ENCODE measurements at regions not wholly inside any gene's neighbourhood (a gene's known extent, or its start where the extent isn't known, plus 50 kb on each side); places are given as distances from the start of the nearest gene placed in this dataset.

DNA sequence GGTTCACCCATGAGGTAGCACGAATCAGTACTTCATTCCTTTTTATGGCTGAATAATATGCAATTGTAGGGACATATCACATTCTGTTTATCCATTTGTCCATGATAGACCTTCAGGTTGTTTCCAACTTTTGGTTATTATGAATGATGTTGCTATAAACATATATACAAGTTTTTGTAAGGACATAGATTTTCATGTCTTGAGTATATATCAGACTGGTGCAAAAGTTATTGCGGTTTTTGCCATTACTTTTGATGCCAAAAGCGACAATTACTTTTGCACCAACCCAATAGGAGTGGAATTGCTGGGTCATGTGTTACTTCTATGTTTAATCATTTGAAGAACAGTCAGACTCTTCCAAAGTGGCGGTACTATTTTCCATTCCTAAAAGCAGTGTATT, 361.5 kb downstream of the RPS24 start:
- no peaks in the 10 kb centered on the region for H3K27me3 Mint-ChIP-seq (ENCODE audit: unreplicated experiment)
- no peak overlapping the region for H3K4me3 Mint-ChIP-seq (ENCODE audit: unreplicated experiment)
- H3K9me3 Mint-ChIP-seq (ENCODE audit: unreplicated experiment), result no peaks in the 10 kb centered on the region
- no peak overlapping the region for H3K27ac Mint-ChIP-seq (ENCODE audit: unreplicated experiment)
- TF ChIP-seq, protein P1, sequence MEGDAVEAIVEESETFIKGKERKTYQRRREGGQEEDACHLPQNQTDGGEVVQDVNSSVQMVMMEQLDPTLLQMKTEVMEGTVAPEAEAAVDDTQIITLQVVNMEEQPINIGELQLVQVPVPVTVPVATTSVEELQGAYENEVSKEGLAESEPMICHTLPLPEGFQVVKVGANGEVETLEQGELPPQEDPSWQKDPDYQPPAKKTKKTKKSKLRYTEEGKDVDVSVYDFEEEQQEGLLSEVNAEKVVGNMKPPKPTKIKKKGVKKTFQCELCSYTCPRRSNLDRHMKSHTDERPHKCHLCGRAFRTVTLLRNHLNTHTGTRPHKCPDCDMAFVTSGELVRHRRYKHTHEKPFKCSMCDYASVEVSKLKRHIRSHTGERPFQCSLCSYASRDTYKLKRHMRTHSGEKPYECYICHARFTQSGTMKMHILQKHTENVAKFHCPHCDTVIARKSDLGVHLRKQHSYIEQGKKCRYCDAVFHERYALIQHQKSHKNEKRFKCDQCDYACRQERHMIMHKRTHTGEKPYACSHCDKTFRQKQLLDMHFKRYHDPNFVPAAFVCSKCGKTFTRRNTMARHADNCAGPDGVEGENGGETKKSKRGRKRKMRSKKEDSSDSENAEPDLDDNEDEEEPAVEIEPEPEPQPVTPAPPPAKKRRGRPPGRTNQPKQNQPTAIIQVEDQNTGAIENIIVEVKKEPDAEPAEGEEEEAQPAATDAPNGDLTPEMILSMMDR (IDR thresholded peaks at IDR 0.05; ENCODE audit: unreplicated experiment), result no peak
- no peaks in the 10 kb centered on the region for H3K36me3 Mint-ChIP-seq (ENCODE audit: low read depth, unreplicated experiment)
- H3K4me1 Mint-ChIP-seq (ENCODE audit: unreplicated experiment), result no peaks in the 10 kb centered on the region
- no peak for DNase-seq (ENCODE audit: low spot score)

DNA sequence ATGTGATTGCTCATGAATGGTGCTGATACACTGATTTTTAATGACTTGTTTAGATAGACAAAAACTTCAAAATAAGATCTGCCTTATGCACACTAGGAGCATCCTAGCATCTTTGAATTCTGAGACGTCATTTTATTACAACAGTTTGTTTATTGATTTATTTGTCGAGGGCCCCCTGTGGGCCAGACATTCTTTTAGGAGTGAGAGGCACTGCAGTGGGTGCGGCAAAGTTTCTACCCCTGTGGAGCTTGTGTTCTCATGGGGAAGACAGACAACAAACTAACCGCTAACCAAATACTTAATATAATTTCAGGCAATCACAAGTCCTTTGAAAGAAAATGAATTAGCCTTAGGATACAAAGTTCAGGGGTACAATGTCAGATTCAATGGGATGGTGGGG, 363.1 kb downstream of the RPS24 start:
- TF ChIP-seq, protein P1 (IDR thresholded peaks at IDR 0.05; ENCODE audit: unreplicated experiment), result no peak
- H3K4me3 Mint-ChIP-seq (ENCODE audit: unreplicated experiment), result no peak overlapping the region
- DNase-seq (ENCODE audit: low spot score), result no peak
- no peaks in the 10 kb centered on the region for H3K27me3 Mint-ChIP-seq (ENCODE audit: unreplicated experiment)
- H3K4me1 Mint-ChIP-seq (ENCODE audit: unreplicated experiment), result no peaks in the 10 kb centered on the region
- no peaks in the 10 kb centered on the region for H3K36me3 Mint-ChIP-seq (ENCODE audit: low read depth, unreplicated experiment)
- H3K9me3 Mint-ChIP-seq (ENCODE audit: unreplicated experiment), result no peaks in the 10 kb centered on the region
- no peak overlapping the region for H3K27ac Mint-ChIP-seq (ENCODE audit: unreplicated experiment)

DNA sequence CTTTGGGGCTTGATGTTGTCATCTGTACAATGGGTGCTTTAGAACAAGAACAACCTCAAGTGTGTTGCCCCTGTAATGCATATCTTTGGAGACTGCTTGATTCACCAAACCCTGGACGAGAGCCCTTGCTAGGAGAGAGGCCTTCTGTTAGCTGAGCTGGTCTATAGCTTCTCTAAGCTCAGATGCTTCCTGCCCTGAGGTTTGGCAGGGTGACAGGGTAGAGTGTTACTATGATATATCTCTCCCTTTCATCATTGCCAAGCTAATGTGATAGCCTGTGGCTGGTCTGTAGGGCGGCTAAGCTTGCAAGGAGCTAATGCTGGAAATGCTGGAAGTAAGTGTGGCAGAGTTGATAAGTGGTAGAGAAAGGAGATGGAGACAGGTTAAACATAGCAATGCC, 364.1 kb downstream of the RPS24 start:
- Mint-ChIP-seq H3K4me3 (ENCODE audit: unreplicated experiment) (no peak overlapping the region), H3K27ac (ENCODE audit: unreplicated experiment) (no peak overlapping the region), H3K36me3 (ENCODE audit: low read depth, unreplicated experiment) (no peaks in the 10 kb centered on the region), H3K27me3 (ENCODE audit: unreplicated experiment) (no peaks in the 10 kb centered on the region), H3K9me3 (ENCODE audit: unreplicated experiment) (no peaks in the 10 kb centered on the region), H3K4me1 (ENCODE audit: unreplicated experiment) (no peaks in the 10 kb centered on the region)
- no peak for DNase-seq (ENCODE audit: low spot score)
- TF ChIP-seq, protein P1 (IDR thresholded peaks at IDR 0.05; ENCODE audit: unreplicated experiment), result no peak

DNA sequence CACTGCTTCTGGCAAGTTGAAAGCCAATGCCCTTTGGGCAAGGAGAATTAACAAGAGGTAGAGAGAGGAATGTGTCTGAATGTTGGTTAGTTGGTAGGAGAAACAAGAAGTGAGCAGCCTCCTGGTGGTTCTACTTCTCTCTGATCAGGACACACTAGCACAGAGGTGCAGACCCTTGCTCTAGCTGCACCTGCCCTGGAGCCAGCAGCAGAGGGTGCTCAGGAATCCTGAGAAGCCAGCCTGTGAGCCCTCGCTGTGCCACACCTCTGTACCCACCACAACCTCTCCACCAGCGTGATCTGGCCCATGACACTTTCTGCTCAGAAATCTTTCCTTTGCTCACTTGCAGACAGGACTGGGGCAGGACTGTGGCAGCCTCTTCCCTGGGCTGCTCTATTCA, 364.7 kb downstream of the RPS24 start:
- no peak for DNase-seq (ENCODE audit: low spot score)
- H3K27me3 Mint-ChIP-seq (ENCODE audit: unreplicated experiment), result no peaks in the 10 kb centered on the region

DNA sequence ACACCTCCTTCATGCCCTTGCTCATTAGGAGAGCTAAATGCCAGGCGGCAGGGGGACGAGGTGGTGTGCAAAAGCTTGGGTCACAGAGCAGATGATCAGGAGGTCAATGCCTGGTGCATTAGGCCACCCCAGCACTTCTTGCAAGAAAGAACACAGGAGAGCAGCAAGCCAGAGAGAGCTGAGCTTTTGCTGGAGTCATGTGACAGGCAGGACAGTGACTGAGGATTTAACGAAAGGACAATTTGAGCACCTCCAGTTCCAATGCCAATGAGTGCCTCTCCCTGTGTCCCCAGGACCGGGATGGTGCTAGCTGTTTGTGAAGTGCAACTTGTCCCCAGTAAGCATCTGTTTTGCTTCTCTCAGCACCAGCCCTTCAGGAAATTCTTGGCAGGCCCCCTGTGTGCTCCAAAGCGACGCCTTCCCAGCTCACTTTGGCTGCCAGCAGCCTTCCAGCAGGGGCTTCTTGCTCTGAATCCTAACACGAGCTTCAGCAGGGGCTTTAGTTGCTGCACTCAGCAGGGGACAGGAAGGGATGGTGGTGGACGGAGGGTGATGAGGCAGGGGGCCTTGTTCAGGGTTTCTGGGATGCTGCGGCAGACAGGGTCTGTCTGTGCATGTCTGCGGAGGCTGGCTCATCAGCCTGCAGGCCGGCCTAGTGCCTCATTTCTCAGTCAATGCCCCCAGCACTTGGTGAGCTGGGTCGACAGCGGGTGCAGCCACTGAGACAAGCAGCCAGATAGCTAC, 368.1 kb downstream of the RPS24 start:
- Mint-ChIP-seq H3K36me3 (ENCODE audit: low read depth, unreplicated experiment) (no peaks in the 10 kb centered on the region), H3K4me3 (ENCODE audit: unreplicated experiment) (no peak overlapping the region), H3K4me1 (ENCODE audit: unreplicated experiment) (no peaks in the 10 kb centered on the region), H3K9me3 (ENCODE audit: unreplicated experiment) (no peaks in the 10 kb centered on the region), H3K27me3 (ENCODE audit: unreplicated experiment) (no peaks in the 10 kb centered on the region), H3K27ac (ENCODE audit: unreplicated experiment) (no peak overlapping the region)
- DNase-seq (ENCODE audit: low spot score), result no peak
- TF ChIP-seq, protein P1 (IDR thresholded peaks at IDR 0.05; ENCODE audit: unreplicated experiment), result no peak

More for the DNA sequence above, 364.7 kb downstream of the RPS24 start:
- TF ChIP-seq, protein P1 (IDR thresholded peaks at IDR 0.05; ENCODE audit: unreplicated experiment), result no peak
- Mint-ChIP-seq H3K9me3 (ENCODE audit: unreplicated experiment) (no peaks in the 10 kb centered on the region), H3K4me3 (ENCODE audit: unreplicated experiment) (no peak overlapping the region), H3K27ac (ENCODE audit: unreplicated experiment) (no peak overlapping the region), H3K36me3 (ENCODE audit: low read depth, unreplicated experiment) (no peaks in the 10 kb centered on the region), H3K4me1 (ENCODE audit: unreplicated experiment) (no peaks in the 10 kb centered on the region)
